HG03025 (cell line): ENCODE measurements at regions not wholly inside any gene's neighbourhood (a gene's known extent, or its start where the extent isn't known, plus 50 kb on each side); places are given as distances from the start of the nearest gene placed in this dataset.
"Not testable (repeated sequence)": the region's sequence is repeated elsewhere in the genome, so short reads cannot be mapped to it uniquely, and the experiment has no call there.

Experiments
- ATAC-seq: cut with Tn5 transposase; IDR thresholded peaks from one replicate; pipeline ENCODE4 v1.9.1; 2021; ENCODE audit warnings: mild to moderate bottlenecking, moderate library complexity; ENCODE audit not compliant: unreplicated experiment, low FRiP score

- no peak for ATAC-seq
Measured at GRCh38 chr16:52114379-52114778, 432.6 kb downstream of the TOX3 start.

GRCh38 chr16:52113533-52114183 lies 433.3 kb downstream of the TOX3 start:
- no peak for ATAC-seq

GRCh38 chr16:52104993-52105392 lies 441.9 kb downstream of the TOX3 start:
- ATAC-seq = not testable (repeated sequence)

GRCh38 chr16:52103791-52104190 lies 443.2 kb downstream of the TOX3 start:
- no peak for ATAC-seq

- no peak for ATAC-seq
Measured at GRCh38 chr16:52101246-52101645, 445.7 kb downstream of the TOX3 start.

- ATAC-seq = no peak
Measured at GRCh38 chr16:52099382-52099781, 447.6 kb downstream of the TOX3 start.

- ATAC-seq = no peak
Measured at GRCh38 chr16:52095471-52095870, 451.5 kb downstream of the TOX3 start.

- ATAC-seq = no peak
Measured at GRCh38 chr16:52092126-52092525, 454.8 kb downstream of the TOX3 start.

GRCh38 chr16:52090080-52090479 lies 456.9 kb downstream of the TOX3 start:
- ATAC-seq = no peak

- no peak for ATAC-seq
Measured at GRCh38 chr16:52089476-52089875, 457.5 kb downstream of the TOX3 start.

- ATAC-seq = no peak
Measured at GRCh38 chr16:52086901-52087300, 460.0 kb downstream of the TOX3 start.

- ATAC-seq = no peak
Measured at GRCh38 chr16:52078716-52079655, 468.0 kb downstream of the TOX3 start.

GRCh38 chr16:52077607-52078006 lies 469.3 kb downstream of the TOX3 start:
- no peak for ATAC-seq

GRCh38 chr16:52076801-52077201 lies 470.1 kb downstream of the TOX3 start:
- ATAC-seq = no peak

GRCh38 chr16:52076332-52076731 lies 470.6 kb downstream of the TOX3 start:
- no peak for ATAC-seq

GRCh38 chr16:52074133-52074532 lies 472.8 kb downstream of the TOX3 start:
- ATAC-seq = no peak

GRCh38 chr16:52073024-52073423 lies 473.9 kb downstream of the TOX3 start:
- no peak for ATAC-seq

GRCh38 chr16:52071101-52071500 lies 475.8 kb downstream of the TOX3 start:
- ATAC-seq = no peak

GRCh38 chr16:52070341-52071057 lies 476.4 kb downstream of the TOX3 start:
- ATAC-seq = no peak

- no peak for ATAC-seq
Measured at GRCh38 chr16:52069866-52070265, 477.1 kb downstream of the TOX3 start.

GRCh38 chr16:52068447-52069074 lies 478.4 kb downstream of the TOX3 start:
- ATAC-seq = no peak
